HFF-Myc (cell line): ENCODE measurements at regions not wholly inside any gene's neighbourhood (a gene's known extent, or its start where the extent isn't known, plus 50 kb on each side); places are given as distances from the start of the nearest gene placed in this dataset.

Source experiments
- DNase-seq: peaks from one replicate; pipeline ENCODE4 v3.0.0-alpha.2; 2011; ENCODE audit warnings: low read depth; ENCODE audit errors: extremely low read depth
- H3K4me3 ChIP-seq: replicated peaks from 2 replicates; pipeline ENCODE4 v1.5.1; 2011; ENCODE audit warnings: low read depth, mild to moderate bottlenecking, control low read depth, low read length
- TF ChIP-seq, protein P1 (sequence below): IDR thresholded peaks from 2 replicates; pipeline ENCODE4 v1.5.1; 2012; ENCODE audit warnings: mild to moderate bottlenecking, low read depth, low read length, control low read depth; ENCODE audit errors: missing control alignments

DNA sequence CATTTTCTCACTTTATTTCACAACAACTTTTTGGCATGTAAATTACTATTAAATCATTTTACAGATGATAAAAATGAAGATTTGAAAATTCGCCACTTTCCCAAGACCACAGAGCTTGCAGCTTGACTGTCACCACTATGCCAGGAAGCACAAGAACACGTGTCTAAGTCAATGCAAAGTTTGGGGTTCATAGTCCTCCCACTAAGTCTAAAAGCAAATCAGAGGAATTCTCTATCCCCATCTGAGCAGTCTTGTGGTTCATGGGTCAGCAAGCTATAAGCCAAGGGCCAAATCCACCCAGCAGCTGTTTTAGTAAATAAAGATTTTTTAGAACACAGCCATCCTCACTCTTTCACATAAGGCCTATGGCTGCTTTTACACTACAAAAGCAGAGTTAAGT, 833.3 kb upstream of the INTU start:
- no peak overlapping the region for H3K4me3 ChIP-seq
- no peak for DNase-seq
- TF ChIP-seq, protein P1, sequence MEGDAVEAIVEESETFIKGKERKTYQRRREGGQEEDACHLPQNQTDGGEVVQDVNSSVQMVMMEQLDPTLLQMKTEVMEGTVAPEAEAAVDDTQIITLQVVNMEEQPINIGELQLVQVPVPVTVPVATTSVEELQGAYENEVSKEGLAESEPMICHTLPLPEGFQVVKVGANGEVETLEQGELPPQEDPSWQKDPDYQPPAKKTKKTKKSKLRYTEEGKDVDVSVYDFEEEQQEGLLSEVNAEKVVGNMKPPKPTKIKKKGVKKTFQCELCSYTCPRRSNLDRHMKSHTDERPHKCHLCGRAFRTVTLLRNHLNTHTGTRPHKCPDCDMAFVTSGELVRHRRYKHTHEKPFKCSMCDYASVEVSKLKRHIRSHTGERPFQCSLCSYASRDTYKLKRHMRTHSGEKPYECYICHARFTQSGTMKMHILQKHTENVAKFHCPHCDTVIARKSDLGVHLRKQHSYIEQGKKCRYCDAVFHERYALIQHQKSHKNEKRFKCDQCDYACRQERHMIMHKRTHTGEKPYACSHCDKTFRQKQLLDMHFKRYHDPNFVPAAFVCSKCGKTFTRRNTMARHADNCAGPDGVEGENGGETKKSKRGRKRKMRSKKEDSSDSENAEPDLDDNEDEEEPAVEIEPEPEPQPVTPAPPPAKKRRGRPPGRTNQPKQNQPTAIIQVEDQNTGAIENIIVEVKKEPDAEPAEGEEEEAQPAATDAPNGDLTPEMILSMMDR, result no peak

DNA sequence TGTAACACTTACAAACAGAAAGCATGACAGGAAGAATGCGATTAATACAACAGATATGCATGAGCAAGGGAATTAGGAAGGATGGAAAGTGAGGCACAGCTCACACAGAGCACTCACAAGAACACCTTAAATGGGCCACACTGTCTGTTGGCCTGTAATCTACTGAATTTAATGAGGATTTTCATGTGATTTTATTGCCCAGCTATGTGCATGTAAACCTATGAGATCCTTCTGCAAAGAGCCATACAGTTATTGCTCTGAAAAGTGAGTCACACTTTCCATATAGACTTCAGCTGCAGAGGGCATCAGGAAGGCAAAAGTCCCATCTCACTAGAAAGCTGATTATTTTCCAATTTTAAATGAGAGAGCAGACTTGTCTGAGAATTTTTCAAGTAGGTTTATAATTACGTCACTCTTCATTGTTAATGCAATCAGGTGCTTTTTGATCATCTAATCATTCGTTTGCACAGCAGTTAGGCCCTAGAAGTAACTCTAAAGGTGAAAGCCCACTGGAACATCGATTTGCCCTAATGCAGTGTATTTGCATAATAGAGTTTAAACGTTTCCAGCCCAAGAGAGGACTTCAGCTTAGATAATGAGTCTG, 832.7 kb upstream of the INTU start:
- no peak for DNase-seq
- TF ChIP-seq, protein P1, result no peak

DNA sequence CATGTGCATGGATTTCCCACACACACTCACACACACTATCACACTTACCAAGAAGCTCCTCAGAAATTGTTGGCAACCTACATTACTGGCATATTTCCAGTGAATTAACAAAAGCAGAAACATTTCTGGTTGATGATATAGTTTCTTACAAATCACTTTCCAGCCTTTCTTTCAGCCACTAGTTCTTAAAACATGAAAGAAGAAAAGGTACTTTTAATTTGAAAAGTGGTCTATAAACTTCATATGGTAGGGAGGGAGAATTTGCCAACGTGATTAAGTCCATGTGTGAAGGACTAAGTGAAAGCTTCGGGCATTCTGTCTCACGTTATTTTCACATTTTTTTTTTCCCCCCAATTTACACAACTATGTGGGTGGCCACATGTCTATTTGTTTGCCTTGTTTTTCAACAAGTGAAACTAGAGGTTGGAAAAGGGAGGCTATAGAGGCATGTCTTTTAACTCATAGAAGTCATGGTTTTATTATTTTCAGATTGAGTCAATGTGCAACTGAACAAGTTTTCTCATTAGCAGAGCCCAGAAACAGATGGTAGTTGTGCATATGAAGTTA, 832.1 kb upstream of the INTU start:
- TF ChIP-seq, protein P1, result no peak
- DNase-seq, result no peak
- no peak overlapping the region for H3K4me3 ChIP-seq

More for the DNA sequence above, 832.7 kb upstream of the INTU start:
- H3K4me3 ChIP-seq, result no peak overlapping the region

DNA sequence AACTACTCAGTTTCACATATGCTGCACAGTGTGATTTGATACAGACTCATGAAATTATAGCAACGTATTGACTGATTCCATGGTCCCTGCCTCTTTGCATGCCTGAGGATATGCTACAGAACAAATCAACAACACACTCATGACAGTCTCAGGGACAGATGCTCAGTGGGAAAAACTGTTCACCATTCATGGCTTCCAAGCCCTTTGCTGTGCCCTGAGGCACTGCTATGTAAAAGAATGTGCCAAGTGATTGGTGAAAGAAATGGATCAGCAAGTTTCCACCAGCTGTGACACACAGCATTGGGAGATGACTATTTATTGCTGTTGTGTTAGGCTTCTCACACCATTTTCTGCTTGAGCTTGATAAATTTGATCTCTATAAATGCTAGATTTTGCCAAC, 825.6 kb upstream of the INTU start:
- TF ChIP-seq, protein P1, result no peak
- DNase-seq, result no peak
- no peak overlapping the region for H3K4me3 ChIP-seq

- TF ChIP-seq, protein P1, result no peak
- H3K4me3 ChIP-seq, result no peak overlapping the region
- DNase-seq, result no peak
Measured at GRCh38 chr4:126812076-126812475, 820.7 kb upstream of the INTU start.

DNA sequence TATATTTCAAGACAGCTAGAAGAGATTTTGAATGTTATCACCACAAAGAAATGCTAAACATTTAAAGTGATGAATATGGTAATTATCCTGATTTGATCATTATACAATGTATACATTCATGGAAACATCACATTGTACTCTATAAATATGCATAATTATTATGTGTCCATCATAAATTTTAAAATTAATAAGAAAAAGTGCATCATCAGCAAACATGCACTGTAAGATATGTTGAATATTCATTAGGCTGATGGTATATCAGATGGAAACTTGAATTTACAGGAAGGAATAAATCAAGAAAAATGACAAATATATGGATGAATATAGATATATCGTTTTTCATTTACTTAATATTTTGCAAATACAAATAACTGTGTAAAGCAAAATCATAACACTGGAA, 812.1 kb upstream of the INTU start:
- H3K4me3 ChIP-seq, result no peak overlapping the region
- DNase-seq, result no peak
- TF ChIP-seq, protein P1, result no peak

GRCh38 chr4:126821152-126821551, 811.6 kb upstream of the INTU start:
- TF ChIP-seq, protein P1, result no peak
- no peak overlapping the region for H3K4me3 ChIP-seq
- no peak for DNase-seq
